ENCODE measurements at regions not wholly inside any gene's neighbourhood (a gene's known extent, or its start where the extent isn't known, plus 50 kb on each side); places are given as distances from the start of the nearest gene placed in this dataset.

DNA sequence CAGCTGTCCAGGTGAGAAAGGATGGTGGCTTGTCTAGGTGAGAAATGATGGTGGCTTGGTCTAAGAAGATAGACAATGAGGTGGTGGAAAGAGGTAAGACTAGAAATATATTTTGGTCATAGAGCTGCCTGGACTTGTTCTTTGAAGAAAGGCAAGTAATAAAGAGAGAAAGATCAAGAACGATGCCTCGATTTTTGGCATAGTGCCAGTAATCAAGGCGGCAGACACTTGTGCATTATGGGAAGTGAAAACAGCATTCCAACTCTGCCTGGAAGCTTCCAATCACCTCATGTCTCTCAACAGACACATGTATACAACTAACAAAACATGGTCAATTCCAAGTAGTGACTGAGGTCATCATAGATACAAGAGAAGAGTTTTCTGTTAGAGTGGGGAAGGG is 423.8 kb upstream of the NRP1 start:
- Mint-ChIP-seq H3K27me3 (ENCODE audit: low read depth) (no peaks in the 10 kb centered on the region), H3K9me3 (no peaks in the 10 kb centered on the region), H3K4me3 (no peak overlapping the region), H3K36me3 (ENCODE audit: low read depth) (no peaks in the 10 kb centered on the region), H3K4me1 (ENCODE audit: low read depth) (no peaks in the 10 kb centered on the region), H3K27ac (no peak overlapping the region)

DNA sequence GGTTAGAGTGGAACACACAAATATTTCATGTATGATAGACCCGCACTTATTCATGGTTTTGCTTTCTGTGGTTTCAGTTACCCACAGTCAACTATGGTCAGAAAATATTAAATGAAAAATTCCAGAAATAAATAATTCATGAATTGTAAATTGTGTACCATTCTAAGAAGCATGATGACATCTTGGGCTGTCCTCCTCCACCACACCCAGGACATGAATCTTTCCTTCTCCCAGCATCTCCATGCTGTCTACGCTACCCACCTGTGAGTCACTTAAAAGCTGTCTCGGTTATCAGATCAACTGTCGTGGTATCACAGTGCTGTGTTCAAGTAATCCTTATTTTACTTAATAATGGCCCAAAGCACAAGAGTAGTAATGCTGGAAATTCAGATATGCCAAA is 419.6 kb upstream of the NRP1 start:
- H3K27ac Mint-ChIP-seq, result no peak overlapping the region
- no peaks in the 10 kb centered on the region for H3K9me3 Mint-ChIP-seq
- H3K4me3 Mint-ChIP-seq, result no peak overlapping the region
- no peaks in the 10 kb centered on the region for H3K27me3 Mint-ChIP-seq (ENCODE audit: low read depth)
- no peaks in the 10 kb centered on the region for H3K4me1 Mint-ChIP-seq (ENCODE audit: low read depth)
- H3K36me3 Mint-ChIP-seq (ENCODE audit: low read depth), result no peaks in the 10 kb centered on the region

DNA sequence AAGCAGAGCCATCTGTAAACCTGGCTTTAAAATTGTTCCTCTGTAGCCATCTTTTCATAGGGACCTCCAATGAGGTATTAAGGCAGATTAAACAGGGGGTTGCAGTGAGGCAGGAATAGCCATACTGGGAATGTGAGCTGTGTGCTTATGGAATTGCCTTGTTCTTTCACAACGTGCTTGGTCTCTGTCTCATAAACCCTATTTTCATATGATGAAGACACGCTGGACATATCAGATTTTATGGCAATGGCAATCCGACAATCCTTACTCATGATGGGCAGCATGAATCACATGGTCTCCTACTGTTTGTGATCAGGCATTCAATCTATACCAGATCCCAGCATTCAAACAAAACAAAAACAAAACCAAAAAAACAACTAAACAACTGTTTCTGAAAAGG is 418.9 kb upstream of the NRP1 start:
- no peaks in the 10 kb centered on the region for H3K27me3 Mint-ChIP-seq (ENCODE audit: low read depth)
- no peak overlapping the region for H3K4me3 Mint-ChIP-seq
- H3K4me1 Mint-ChIP-seq (ENCODE audit: low read depth), result no peaks in the 10 kb centered on the region
- H3K36me3 Mint-ChIP-seq (ENCODE audit: low read depth), result no peaks in the 10 kb centered on the region
- no peaks in the 10 kb centered on the region for H3K9me3 Mint-ChIP-seq
- no peak overlapping the region for H3K27ac Mint-ChIP-seq

DNA sequence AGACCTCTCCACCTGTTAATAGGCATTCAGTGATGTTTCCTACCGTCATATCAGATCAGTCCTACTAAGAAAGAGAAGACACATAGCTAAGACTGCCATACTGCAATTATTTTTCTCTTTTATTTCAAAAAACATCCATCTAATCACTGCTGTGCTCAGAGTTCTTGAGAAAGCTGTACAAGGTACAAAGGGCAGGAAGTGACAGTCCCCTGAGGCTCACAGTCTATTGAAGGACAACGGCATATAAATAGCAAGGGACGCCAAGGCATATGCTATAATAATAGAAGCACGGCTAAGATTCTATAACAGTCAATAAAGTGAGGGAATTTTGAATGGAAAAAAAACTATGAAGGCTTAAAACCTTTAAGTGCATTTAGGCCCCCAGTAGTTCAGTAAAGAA is 415.3 kb upstream of the NRP1 start:
- Mint-ChIP-seq H3K27ac (no peak overlapping the region), H3K27me3 (ENCODE audit: low read depth) (no peaks in the 10 kb centered on the region), H3K36me3 (ENCODE audit: low read depth) (no peaks in the 10 kb centered on the region), H3K4me3 (no peak overlapping the region), H3K9me3 (no peaks in the 10 kb centered on the region), H3K4me1 (ENCODE audit: low read depth) (no peaks in the 10 kb centered on the region)

DNA sequence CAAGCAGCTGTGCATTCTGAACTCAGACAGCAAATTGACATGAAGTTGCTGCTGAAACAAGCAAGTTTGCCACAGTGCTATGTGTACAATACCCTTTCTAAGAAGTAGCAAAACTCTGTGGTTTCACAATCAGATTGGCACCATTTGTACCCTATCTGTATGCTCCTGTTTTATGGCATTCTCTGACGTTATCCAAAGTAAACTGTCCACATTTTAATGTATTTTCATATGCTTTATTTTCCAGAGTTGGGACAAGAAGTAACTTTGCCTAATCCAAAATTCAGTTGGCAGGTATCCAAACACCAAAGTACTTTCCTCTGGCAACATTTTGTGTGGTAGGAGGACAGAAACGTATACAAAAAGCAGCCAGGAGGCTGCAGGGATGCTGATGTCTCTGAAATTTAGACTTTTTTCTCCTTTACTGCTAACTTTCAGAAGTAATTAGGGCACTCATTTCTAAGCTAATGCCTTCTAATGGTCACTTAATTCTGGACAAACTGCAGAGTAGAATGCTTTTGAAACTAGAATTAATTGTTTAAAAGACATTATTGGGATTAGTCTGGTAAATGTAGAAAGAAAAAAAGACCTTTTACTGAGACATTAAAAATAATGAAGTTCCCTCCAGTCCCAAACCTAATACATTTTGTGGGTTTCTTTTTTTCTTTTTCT is 414.7 kb upstream of the NRP1 start:
- no peaks in the 10 kb centered on the region for H3K9me3 Mint-ChIP-seq
- no peaks in the 10 kb centered on the region for H3K27me3 Mint-ChIP-seq (ENCODE audit: low read depth)
- no peaks in the 10 kb centered on the region for H3K36me3 Mint-ChIP-seq (ENCODE audit: low read depth)
- no peak overlapping the region for H3K4me3 Mint-ChIP-seq
- no peaks in the 10 kb centered on the region for H3K4me1 Mint-ChIP-seq (ENCODE audit: low read depth)
- no peak overlapping the region for H3K27ac Mint-ChIP-seq

DNA sequence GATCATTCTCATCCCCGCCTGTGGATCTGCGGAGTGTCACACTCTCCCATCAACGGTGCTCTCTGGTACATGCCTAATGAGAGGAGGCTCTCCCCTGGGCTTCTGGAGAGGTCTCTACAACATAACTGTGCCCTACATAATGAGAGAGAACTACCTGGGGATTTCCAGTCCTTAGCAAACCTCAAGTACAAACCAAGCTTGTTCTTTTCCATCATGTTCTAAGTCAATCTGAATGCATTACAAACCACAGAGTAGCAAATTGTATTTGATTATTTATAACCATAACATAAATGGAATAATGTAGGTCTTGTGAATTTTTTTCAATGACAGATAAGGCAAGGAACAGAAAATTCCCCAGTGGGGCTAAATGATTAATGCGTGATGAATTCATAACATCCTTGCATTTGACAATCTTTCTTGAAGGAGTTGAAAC is 412.4 kb upstream of the NRP1 start:
- Mint-ChIP-seq H3K4me1 (ENCODE audit: low read depth) (no peaks in the 10 kb centered on the region), H3K27ac (no peak overlapping the region), H3K27me3 (ENCODE audit: low read depth) (no peaks in the 10 kb centered on the region), H3K36me3 (ENCODE audit: low read depth) (no peaks in the 10 kb centered on the region), H3K9me3 (no peaks in the 10 kb centered on the region), H3K4me3 (no peak overlapping the region)

DNA sequence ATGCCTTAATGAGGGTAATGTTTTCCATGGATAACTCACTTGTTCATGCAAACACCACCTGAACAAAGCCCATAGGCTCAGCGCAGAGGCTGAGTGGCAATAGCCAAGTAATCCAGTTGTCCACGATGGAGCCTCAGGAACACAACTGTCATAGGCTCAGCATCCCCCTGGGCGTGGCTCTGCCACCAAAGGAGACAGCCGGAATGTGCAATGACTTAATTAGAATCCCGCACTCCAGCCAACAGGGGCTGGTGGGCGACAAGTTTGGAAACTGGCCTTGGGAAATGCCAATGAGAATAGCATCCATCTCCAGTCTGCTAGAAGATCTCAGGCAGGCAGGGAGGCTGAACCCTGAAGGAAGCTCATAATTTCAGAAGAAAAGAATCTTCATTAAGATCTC is 411.7 kb upstream of the NRP1 start:
- Mint-ChIP-seq H3K9me3 (no peaks in the 10 kb centered on the region), H3K4me3 (no peak overlapping the region), H3K4me1 (ENCODE audit: low read depth) (no peaks in the 10 kb centered on the region), H3K27ac (no peak overlapping the region), H3K36me3 (ENCODE audit: low read depth) (no peaks in the 10 kb centered on the region), H3K27me3 (ENCODE audit: low read depth) (no peaks in the 10 kb centered on the region)

DNA sequence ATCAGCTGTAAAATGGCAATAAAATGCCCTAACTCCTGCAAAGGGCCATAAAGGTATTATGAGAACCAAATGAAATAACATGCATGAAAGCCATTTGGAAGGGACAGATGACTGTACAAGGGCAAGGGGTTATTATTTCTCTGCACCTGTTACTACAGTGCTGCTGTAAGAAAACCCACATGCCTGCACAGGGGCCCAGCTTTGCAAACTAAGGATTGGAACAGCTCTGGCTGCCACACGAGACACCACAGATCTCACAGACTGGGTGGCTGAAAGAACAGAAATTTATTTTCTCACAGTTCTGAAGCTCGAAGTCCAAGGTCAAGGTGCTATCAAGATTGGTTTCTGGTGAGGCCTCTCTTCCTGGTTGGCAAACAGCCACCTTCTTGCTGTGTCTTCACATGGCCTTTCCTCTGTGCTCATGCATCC is 409.0 kb upstream of the NRP1 start:
- Mint-ChIP-seq H3K36me3 (ENCODE audit: low read depth) (no peaks in the 10 kb centered on the region), H3K4me1 (ENCODE audit: low read depth) (no peaks in the 10 kb centered on the region), H3K9me3 (no peaks in the 10 kb centered on the region), H3K4me3 (no peak overlapping the region), H3K27ac (no peak overlapping the region), H3K27me3 (ENCODE audit: low read depth) (no peaks in the 10 kb centered on the region)

DNA sequence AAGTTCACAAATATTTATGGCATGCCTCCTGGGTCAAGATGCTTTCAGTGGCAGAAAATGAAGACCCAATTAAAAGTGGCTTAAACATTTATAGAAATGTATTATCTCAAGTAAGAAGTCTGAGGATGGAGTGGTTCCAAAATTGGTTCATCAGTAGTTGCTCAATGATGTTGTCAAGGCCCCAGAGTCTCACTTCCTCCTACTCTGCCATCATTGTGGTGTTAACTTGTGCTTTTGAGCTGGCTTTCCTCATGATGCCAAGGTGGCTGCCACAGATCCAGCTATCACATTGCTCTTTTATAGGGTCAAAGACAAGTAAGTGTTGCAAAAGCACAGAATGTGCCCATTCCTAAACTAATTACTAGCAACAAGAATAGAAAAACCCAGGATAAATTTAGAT is 404.6 kb upstream of the NRP1 start:
- peaks cover 3% of the 10 kb centered on the region for H3K4me1 Mint-ChIP-seq (ENCODE audit: low read depth)
- H3K9me3 Mint-ChIP-seq, result no peaks in the 10 kb centered on the region
- H3K36me3 Mint-ChIP-seq (ENCODE audit: low read depth), result no peaks in the 10 kb centered on the region
- no peak overlapping the region for H3K27ac Mint-ChIP-seq
- no peak overlapping the region for H3K4me3 Mint-ChIP-seq
- no peaks in the 10 kb centered on the region for H3K27me3 Mint-ChIP-seq (ENCODE audit: low read depth)

DNA sequence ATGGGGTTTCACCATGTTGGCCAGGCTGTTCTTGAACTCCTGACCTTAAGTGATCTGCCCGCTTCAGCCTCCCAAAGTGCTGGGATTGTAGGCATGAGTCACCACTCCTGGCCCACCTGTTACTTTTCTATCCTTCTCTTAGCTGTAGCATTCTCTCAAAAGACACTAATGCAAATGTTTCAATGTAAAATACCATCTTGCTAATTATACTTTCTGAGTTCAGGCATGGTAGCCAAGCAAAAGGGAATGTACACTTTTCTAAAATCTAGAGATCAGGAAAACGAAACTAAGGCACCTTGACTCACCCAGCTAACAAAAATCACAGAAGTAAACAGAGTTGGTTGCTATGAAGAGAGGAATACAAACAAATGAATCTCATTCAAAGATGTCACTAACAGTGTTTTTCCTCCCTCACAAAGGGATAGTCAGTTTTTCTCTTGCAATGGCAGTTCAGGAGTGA is 401.0 kb upstream of the NRP1 start:
- no peaks in the 10 kb centered on the region for H3K27me3 Mint-ChIP-seq (ENCODE audit: low read depth)
- no peak overlapping the region for H3K4me3 Mint-ChIP-seq
- no peaks in the 10 kb centered on the region for H3K36me3 Mint-ChIP-seq (ENCODE audit: low read depth)
- H3K9me3 Mint-ChIP-seq, result no peaks in the 10 kb centered on the region
- peaks cover 3% of the 10 kb centered on the region for H3K4me1 Mint-ChIP-seq (ENCODE audit: low read depth)
- H3K27ac Mint-ChIP-seq, result no peak overlapping the region

DNA sequence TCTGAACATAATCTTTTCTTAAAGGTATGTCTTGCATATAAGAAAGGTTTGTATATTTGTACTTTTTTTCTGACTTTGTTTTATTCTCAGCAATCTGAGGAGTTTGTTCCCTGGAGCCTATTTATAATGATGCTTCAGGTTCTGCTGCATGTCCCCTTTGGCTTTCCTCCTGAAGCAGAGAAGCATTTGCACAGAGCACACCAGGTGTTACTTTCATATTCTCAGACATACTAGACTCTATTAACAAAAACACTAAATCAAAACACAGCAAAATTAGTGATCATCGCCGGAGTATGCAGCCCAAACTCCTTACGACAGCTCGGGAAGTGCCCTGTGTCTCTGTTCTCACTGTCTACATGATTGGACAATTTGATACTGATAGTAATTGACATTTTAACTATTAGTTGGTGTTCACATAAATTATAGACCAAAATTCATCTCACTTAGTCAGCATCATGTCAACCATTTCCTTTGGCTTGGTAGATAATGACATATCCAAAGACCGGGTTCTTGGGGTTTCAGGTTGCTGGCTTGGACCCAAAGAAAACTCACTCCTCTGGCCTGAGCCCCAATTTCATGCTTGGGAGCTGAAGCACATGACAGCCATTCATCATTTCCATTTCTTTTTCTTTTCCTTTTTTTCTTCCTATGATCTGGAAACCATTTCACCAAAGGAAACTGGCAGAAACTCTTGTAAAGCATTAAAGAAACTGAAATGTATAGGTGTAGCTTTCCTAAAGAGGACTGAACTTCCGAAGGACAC is 400.1 kb upstream of the NRP1 start:
- H3K9me3 Mint-ChIP-seq, result no peaks in the 10 kb centered on the region
- peaks cover 3% of the 10 kb centered on the region for H3K4me1 Mint-ChIP-seq (ENCODE audit: low read depth)
- no peak overlapping the region for H3K4me3 Mint-ChIP-seq
- no peaks in the 10 kb centered on the region for H3K36me3 Mint-ChIP-seq (ENCODE audit: low read depth)
- H3K27me3 Mint-ChIP-seq (ENCODE audit: low read depth), result no peaks in the 10 kb centered on the region
- no peak overlapping the region for H3K27ac Mint-ChIP-seq

DNA sequence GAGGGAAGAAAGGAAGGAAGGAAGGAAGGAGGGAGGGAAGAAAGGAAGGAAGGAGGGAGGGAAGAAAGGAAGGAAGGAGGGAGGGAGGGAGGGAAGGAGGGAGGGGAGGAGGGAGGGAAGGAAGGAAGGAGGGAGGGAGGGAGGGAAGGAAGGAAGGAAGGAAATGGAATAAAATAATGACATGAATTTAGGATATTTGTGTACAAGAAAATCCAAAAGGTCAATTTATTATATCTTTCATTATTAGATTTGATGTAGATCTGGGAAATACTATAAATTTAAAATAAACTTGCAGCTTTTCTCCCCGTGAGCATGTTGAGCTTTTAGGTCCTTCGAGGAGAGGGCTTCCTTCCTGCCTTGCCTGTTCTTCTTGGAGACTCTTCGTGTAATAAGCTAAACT is 398.6 kb upstream of the NRP1 start:
- no peak overlapping the region for H3K27ac Mint-ChIP-seq
- H3K27me3 Mint-ChIP-seq (ENCODE audit: low read depth), result no peaks in the 10 kb centered on the region
- no peaks in the 10 kb centered on the region for H3K36me3 Mint-ChIP-seq (ENCODE audit: low read depth)
- no peaks in the 10 kb centered on the region for H3K9me3 Mint-ChIP-seq
- H3K4me3 Mint-ChIP-seq, result no peak overlapping the region
- peaks cover 3% of the 10 kb centered on the region for H3K4me1 Mint-ChIP-seq (ENCODE audit: low read depth)

DNA sequence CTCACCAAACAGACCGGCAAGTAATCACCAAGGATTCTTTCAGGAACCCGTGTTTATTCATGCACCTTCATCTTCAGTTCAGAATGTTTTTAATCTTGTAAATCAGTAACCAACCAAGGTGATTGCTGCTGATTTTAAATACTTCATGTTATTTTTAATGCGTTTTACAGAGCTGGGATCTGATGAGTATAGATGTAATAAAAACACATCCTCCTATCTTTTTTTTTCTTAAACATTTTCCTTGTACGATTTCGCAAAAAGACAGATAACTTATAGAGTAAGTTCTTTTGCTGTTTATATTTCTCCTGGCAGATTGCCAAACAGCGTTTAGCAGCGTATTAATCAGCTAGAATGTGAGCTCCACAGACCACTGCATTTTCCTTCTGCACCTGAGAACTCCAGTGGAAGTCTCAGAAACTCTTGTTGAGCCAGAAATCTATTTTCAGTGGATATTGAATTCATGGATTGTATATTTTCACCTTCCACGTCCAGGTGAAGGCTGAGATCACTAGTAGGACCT is 397.8 kb upstream of the NRP1 start:
- H3K27ac Mint-ChIP-seq, result no peak overlapping the region
- H3K4me3 Mint-ChIP-seq, result no peak overlapping the region
- H3K9me3 Mint-ChIP-seq, result no peaks in the 10 kb centered on the region
- H3K36me3 Mint-ChIP-seq (ENCODE audit: low read depth), result no peaks in the 10 kb centered on the region
- H3K27me3 Mint-ChIP-seq (ENCODE audit: low read depth), result no peaks in the 10 kb centered on the region
- H3K4me1 Mint-ChIP-seq (ENCODE audit: low read depth), result peaks cover 3% of the 10 kb centered on the region

DNA sequence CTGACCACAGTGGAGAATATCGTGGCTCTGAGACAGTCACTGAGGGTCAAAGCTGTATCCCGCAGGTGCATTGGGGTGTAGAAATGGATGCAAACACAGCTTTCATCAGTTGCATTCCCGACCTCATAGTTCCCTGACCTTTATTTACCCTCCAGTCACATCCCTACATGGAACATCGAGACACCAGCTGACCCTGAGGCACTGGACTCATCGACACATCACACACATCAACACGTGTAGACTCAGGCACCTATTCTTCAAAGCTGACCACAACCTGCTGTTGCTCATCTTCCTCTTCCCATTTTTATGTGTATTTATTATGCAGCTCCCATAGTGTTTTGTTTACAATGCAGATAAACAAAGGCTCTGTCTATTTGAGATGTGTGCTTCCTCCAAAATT is 396.9 kb upstream of the NRP1 start:
- H3K4me1 Mint-ChIP-seq (ENCODE audit: low read depth), result peaks cover 3% of the 10 kb centered on the region

DNA sequence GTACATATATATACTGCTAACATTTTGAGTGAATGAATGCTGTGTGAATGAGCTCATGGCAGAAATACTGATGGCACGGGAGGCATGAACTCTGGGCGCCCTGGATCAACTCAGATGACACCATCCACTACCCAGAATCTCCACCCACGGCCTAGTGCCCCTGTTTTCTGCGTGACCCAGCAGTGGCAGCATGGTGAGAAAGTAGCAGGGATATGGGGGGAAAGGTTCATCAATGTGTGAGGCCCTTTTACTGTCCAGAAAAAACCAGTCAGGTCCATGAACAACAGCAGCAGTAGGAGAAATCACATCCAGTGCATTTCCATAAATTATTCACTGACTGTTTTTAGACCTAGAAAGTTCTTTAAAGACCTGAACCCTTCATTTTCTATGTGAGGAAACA is 391.0 kb upstream of the NRP1 start:
- Mint-ChIP-seq H3K36me3 (ENCODE audit: low read depth) (no peaks in the 10 kb centered on the region), H3K4me1 (ENCODE audit: low read depth) (no peaks in the 10 kb centered on the region), H3K27me3 (ENCODE audit: low read depth) (no peaks in the 10 kb centered on the region), H3K9me3 (no peaks in the 10 kb centered on the region), H3K27ac (no peak overlapping the region), H3K4me3 (no peak overlapping the region)

More for the DNA sequence above, 396.9 kb upstream of the NRP1 start:
- no peaks in the 10 kb centered on the region for H3K27me3 Mint-ChIP-seq (ENCODE audit: low read depth)
- H3K9me3 Mint-ChIP-seq, result no peaks in the 10 kb centered on the region
- H3K4me3 Mint-ChIP-seq, result no peak overlapping the region
- H3K27ac Mint-ChIP-seq, result no peak overlapping the region
- H3K36me3 Mint-ChIP-seq (ENCODE audit: low read depth), result no peaks in the 10 kb centered on the region
